HG03066 (cell line): ENCODE measurements at regions not wholly inside any gene's neighbourhood (a gene's known extent, or its start where the extent isn't known, plus 50 kb on each side); places are given as distances from the start of the nearest gene placed in this dataset.

ENCODE experiments used
- ATAC-seq: cut with Tn5 transposase; IDR thresholded peaks from one replicate; pipeline ENCODE4 v1.9.1; 2021; ENCODE audit warnings: low read depth; ENCODE audit not compliant: unreplicated experiment

DNA sequence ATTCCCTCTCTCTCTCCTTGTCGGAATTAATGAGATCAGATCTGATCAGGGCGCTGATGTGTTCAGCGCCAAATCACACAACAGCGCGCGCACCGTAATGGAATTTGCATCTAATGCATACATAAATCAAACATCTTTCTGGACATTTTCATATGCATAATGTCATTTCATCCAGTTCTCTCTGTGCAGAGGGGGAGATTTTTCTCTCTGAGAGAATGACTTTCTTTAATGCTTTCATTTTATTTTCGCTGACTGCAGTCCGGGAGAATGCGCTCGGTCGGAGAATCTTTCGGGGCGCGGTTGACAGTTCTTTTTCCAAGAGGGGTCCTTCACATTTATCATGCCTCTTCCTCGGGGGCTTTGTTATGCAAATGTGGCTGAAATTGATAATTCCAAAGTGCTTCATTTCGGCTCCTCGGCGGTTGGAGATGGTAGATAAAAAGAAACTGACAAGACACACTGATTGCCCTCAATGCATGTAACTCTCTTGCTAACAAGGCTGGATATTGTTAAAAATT lies 615.9 kb downstream of the VRK1 start:
- ATAC-seq = no peak

DNA sequence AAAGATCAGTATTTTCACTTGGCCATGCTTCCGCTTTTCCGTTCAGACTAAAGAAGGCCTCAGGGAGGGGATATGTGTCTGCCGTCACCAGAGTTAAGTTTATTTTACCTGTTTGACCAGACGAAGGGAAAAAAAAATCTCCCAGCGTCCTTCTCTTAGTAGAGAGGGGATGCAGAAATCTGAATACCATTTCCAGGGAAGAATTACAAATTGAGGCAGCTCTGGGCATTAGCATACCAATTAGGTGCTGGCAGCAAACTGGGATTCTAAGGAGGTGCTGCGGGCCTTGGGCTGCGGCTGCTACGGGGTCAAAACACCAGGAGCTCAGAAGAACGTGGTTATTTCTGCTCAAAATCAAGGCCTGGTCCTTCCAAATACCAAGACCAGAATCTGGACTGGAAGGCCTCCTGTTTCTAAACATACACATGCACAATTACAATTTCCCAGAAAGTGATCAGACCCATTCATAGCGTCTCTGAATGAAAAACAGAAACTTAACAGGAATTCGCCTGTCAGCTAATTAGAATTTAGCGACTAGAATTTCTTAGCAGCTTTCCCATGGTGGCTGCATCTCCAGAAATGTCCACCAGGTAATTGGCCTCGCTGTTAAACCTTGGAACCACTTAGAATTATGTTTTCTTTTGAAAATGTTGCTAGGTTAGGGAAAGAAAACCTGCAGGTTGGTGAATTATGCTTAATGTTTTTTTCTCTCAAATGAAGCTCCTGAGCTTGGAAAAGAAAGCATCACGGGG lies 617.0 kb downstream of the VRK1 start:
- no peak for ATAC-seq

DNA sequence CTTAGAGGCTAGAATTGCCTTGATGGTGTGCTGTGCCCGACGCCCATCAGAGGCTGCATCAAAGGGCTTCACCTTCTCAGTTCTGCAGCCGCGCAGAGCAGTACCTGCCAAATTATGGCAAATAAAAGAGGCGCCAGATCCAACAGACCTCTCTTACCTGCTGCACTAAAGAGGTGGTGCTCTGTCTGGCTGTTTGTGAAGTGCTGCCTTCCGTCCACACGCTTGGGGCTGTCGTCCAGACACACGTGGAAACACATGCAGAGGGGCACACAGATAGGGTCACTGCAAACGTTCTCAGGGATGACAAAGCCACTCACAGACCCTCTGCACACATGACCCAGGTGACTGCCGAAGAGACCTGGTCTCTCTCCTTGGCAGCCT lies 617.5 kb downstream of the VRK1 start:
- ATAC-seq = no peak

DNA sequence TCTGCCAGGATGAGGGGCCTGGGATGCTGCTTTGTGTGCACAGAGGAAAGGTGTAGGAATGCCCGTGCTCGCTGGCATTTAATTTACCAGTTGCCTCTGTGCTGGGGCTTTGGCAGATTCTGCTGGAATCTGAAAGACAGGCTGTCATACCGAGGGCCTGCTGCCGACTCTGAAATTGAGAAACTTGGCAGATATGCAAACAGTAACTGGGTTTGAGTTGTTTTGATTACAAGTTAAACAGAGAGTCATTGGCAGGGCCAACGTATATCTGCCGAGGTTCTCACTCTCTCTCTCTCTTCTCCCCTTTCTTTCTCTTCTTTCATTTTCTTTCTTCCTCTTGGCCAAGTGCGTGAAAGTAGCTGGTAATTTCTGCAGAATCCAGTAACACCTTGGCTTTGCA lies 618.7 kb downstream of the VRK1 start:
- ATAC-seq = no peak

DNA sequence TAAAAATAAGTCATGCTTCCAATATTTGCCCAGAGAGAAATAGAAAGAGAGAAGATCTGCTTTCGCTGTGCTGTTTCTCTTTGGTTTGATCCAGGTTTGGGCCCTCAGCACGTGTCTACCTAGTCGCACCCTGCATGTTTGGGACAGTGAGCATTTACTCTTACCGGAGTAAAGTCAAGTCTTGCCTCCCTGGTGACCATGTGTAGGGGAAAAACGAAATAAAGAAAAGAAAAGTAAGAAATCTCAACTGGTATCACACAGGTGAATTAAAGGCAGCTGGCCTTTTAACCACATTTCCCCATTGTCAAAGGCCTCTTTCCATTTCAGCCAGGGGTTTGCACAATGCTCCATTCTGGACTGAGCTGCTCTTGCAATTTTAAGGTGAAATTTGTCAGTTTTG lies 619.4 kb downstream of the VRK1 start:
- no peak for ATAC-seq

DNA sequence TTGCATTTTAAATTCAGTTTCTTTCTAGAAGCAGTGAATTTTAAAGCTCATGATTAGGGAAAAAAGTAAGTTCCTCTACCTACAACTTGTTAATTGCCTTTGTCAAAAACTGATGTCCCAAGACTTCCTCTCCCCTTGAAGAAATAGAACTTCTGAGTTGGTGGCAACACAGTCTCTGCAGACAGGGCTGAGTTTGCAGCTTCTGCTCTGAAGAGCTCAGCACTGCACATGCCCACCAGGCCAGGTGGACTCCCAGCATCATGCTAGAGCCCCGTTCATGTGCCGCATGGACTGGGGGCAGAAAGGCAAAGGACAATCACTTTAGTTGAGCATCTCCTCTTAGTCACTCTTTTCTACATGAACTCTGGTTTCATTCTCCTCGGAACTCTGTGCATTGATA lies 620.1 kb downstream of the VRK1 start:
- ATAC-seq = no peak

DNA sequence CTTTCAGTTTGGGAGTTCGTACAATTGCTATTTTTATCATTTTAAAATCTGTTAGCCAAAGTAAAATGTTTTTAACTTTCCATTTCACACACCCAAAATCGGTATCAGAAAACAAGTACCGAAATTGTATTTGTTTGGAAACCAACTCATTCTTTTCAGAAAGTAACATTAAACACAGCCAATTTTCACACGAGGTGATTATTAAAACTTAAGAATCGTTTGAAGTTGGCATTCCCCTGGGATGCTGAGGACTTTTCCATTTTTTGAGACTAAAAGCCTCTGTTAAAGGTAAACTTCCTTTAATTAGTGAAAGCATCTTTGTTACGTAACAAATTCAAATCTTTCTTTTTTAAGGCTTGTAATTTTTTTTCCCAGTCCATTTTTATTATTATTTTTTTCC lies 623.0 kb downstream of the VRK1 start:
- ATAC-seq = no peak

DNA sequence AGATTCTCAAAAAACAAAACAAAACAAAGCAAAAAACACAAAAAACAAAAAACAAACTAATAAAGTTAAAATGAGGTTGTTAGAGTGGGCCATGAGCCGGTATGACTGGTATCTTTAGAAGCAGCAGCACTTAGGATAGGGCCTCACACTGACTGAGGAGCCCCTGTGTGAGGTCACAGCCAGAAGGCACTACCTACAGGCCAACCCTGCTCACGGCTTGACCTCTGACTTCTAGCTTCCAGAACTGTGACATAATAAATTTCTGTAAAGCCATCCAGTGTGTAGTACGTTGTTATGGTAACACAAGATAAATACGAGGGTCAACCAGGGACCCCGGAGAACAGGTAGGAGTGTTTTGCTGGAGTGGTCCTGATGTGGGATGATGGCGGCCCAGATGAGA lies 629.6 kb downstream of the VRK1 start:
- ATAC-seq = no peak

DNA sequence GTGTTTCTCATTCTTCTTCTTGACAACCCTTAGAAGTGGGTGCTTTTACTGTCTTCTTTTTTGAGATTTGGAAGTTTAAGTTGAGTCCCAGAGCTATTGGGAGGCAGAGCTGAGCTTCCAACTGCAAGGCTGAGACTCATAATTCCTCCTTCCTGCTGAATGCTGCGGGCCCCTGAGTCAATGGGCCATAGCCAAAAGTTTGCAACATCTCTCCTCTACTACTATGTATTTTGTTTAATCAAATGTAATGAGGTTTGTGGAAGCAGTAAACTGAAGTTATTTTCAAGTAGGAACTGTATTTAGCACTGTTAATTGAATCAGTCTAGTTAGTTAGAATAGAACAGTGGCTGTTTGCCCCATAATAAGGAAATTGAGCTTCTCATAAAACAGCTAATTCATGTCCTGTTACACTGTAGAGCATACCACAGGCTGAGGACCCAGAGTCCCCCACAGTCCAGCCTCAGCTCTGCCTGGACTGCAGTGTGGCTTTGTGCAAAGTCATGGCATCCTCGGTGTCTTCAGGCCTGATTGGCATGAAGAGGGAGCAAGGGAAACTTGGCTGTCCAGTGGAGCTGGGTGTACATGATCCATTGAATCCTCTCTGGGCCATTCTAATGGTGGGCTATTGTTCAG lies 631.7 kb downstream of the VRK1 start:
- no peak for ATAC-seq

DNA sequence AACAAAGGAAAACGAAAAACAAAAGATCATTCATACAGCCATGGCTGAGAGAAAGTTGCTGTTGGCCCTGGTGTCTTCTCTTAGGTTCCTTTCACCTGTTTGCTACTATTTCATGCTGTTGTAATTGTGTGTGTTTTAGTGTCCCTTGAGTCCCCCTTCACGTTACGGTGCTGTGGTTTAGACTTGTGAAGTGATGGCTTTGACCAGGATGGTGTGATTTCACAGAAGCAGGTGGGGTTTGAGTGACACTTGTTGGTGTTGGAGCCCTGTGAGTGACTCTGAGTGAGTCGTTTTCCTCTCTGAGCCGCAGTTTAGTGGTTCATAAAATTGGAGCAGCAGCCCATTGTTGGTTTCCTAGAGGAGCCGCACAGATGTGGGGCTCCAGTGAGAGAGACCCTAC lies 635.4 kb downstream of the VRK1 start:
- no peak for ATAC-seq

DNA sequence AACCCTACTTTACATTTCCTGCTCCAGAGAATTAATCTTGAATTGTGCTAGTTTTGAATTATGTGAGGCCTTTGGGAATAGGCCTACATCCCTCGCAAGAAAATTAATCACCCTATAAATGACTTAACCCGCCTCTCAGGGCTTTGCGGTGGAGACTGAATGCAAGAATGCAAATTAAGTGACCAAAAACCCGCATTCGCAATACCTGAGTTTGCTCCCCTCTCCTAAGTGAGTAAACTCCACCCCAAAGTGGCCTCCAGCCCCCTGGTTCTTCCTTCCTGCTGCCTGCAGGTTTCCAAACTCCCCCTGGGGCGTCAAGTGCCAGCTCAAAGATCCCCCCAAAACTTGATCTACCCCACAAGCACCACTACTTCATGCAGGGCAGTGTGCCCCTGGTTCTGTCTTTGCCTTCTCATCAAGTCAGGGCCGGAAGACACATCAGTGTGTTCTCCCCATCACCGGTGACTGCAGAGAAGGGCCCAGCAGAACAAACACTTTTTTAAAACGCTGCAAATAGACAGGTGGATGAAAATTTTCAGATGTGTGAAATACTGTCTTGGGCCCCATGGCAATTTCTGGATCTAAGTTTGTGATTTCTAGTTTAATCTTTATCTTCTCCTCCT lies 644.7 kb downstream of the VRK1 start:
- no peak for ATAC-seq

DNA sequence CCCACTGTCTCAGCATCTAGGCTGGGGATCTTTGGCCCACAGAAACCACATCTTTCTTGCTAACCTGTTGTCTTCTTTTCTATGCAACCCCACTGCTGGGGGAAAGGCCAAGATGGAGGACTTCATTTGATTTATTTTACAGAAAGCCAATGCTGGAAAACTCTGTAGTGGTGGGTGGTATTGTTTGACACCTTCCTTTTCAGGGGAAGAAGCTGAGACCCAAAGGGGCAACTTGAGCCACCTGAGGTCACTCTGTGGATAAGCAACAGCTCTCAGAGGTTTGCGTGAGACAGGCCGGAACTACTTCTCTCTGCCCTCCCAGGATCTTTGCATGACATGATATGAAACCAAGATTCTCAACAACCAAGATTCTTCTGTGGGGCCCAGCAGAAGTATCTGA lies 645.2 kb downstream of the VRK1 start:
- no peak for ATAC-seq

DNA sequence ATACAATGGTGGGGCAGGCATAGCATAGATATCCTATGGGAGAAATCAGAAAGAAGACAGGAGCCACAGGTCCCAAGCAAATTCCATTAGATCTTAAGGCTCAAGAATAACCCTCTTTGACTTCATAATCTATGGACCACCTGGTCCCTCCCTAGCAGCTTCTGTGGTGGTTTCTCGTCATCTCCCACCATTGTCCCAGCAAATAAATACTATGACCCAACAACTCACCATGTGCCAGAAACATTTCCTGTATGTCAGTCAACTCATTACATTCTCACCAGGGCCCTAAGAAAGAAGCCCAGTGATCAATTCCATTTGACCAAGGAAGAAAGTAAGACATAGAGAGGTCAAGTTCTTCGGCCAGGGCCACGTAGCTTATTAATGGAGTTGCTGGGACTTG lies 646.2 kb downstream of the VRK1 start:
- no peak for ATAC-seq

DNA sequence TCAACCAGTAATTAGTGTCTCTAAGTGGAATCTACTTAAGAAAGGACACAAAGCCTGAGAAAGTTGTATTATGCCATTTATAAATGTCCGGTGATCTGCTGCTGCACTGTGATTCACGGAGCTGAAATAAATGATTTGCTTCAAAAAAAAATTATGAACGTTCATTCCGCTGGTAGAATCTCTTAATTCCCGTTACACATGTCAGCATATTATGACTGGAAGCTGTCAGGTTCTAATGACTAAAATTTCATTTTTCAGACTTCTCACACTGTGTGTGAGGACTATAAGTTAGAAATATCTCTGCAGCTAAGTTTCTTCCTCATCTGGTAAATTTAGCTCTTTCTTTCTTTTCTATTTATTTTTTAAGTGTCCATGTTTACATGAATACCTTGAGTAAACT lies 647.1 kb downstream of the VRK1 start:
- no peak for ATAC-seq

DNA sequence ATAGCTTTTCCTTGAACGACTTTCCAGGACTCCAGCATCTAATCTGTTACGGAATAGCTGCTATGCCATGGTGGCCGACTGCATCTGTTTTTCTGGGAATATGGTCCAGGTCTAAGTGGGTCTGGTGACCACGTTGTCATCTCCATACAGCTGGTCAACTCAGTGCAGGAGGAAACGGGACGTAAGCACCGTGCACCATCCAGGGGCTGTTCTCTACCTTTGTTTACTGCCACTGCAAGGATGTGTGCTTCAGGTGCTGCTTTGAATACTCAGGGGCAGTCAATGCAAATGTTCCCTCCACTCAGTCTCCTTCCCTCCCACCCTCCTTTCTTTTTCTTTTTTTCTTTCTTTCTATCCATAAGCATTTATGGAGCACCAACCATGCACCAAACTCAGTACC lies 648.2 kb downstream of the VRK1 start:
- no peak for ATAC-seq

DNA sequence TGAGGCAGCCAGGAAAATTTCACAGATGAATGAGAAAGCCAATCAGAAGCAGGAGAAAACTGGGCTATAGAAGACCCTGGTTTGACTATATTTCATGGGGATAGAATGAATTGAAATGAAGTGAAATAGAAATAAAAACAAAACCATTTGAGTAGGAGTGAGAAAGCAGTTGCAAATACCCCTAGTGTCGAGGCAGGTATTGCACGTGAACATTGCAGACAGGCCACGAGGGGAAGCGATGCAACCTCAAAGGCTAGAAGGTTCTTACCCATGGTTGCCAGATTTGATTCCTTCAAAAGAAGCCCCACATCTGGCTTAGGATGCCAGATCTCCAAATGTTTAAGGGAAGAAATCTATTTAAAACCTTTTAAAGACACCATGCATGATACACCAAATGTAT lies 648.9 kb downstream of the VRK1 start:
- no peak for ATAC-seq

DNA sequence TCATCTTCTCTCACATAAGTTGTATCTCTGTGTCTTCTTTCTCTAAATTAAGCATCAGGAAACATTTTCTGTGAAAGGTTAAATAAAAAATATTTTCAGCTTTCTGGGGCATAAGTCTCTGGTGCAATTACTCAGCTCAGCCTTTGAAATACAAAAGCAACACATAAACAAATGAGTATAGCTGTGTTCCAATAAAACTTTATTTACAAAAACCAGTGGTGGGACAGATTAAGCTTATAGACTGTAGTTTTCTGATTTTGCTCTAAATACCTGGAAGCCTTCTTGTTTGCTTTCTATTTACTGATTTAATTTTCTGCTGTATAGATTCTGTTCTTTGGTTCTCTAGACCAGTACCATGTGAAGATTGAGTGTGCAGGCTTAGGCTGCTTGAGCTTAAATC lies 655.1 kb downstream of the VRK1 start:
- ATAC-seq = no peak

DNA sequence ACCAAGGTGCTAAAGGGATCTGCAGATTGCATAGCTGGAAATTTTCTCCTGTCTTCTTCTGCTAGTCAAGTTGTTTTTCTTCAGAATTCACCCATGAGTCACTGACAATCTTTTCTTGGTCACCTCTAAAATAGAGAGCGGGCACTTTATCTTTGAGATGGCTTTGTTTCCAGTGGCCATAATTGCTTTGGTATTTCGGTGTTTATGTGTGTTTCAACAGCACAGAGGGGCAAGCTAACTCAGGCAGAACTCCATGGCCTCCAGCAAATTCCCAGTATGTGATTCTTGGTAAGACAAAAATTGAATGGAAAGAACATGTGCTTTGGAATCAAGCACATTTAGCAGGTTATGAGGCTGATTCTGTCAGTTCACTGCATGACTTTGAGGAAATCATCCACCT lies 656.8 kb downstream of the VRK1 start:
- no peak for ATAC-seq

DNA sequence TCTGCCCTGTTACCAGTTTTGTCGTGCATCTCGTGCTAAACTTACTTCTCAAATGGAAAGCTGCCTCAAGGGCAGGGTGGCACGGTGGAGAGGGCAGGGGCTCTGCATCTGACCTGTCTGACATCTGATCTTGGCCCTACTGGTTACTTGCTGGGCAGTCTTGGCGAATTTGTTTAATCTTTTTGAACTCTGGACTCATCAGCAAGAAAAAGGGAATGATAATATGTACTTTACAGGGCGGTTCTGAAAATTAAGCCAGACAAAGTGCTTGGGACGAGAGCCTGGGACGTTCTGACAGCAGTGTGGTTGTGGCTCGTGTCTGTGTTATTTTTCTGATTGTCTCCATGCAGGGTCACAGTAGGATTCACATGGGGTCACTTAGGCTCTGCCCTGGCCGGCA lies 659.3 kb downstream of the VRK1 start:
- no peak for ATAC-seq

DNA sequence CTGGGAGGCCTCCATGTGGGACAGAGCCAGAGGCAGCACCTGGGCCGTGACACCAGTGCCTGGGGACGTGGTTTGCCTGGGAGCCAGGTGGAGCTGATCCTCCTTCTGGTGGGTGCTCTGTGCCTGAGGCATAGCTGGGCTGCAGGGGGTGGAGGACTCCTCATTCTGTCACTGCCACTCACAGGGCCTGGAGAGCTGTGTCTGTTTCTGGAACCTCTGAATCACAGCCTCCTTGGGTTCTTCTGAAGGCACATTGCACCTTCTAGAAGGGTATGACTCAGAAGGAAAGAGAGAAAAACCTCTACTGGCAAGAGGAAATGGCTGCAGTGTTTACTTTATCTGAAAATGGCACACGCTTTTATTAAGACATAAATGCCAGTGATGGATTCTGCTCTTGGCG lies 659.8 kb downstream of the VRK1 start:
- no peak for ATAC-seq

DNA sequence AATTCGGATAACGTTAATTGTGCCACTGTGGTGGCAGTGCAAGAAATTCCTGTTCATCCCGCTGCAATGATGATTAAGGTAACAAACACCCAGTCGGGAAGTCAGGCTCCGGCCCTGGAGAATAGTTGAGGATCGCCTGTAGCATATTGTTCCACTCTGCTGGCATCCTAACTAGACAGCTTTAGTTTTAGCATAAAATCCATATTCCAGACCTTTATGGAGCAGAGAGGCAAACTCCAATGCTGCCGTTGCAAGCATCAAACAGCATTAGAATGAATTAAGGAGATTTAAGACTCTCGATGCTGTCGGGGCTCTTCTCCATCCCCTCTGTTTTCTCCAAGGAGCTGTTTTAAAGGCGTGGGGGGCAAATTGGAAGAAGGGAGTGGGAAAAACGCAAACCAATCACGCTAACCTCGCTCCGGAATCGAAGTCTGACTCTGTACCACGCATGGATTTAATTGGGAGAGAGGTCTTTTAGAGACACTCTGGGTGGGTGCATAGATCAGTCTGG lies 660.4 kb downstream of the VRK1 start:
- no peak for ATAC-seq

DNA sequence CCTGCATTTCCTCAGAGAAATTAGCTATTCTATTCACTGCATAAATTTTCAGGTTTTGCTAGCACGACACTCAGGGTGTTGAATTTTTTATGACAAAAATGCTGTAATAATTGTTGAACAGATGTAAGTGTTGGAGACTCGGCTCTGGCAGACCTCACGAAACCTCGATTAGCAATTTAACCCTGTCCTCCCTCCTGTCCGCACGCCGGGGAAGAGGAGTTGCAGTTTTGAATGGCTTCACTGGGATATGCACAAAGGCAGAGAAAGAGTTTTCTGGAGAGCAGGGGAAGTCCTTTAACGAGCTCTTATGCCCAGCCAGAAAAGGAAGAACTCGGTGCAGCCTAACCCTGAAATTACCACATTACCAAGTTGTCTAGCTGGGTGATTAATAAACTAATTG lies 661.1 kb downstream of the VRK1 start:
- no peak for ATAC-seq
